ENCODE measurements at regions not wholly inside any gene's neighbourhood (a gene's known extent, or its start where the extent isn't known, plus 50 kb on each side); places are given as distances from the start of the nearest gene placed in this dataset.

GRCh38 chr21:32192291-32193097 is 86.4 kb downstream of the MIS18A start:
- ChIA-PET CTCF (ENCODE audit: low intra/inter-chr PET ratio, low total read pairs) (no interaction called here), POLR2A (no interaction called here)
- intact Hi-C loops (cut with micrococcal nuclease; ENCODE audit: unreplicated experiment), result no loop called here
- FAIRE-seq, result no peak
- Histone ChIP-seq H4K20me1 (ENCODE audit: insufficient read depth, low read length) (no peaks in the 10 kb centered on the region), H3K27ac (ENCODE audit: extremely low read length, insufficient read depth, low read length) (no peak overlapping the region), H3K36me3 (replicated peaks in 1 of 2; ENCODE audit: control insufficient read depth in 1 of 2, insufficient read depth in 2 of 2, low read length in 2 of 2) (no peaks in the 10 kb centered on the region), H3K4me1 (ENCODE audit: insufficient read depth, low read length) (no peaks in the 10 kb centered on the region), H2AFZ (ENCODE audit: low read length) (no peak overlapping the region), H3K79me2 (ENCODE audit: insufficient read depth, low read length) (no peaks in the 10 kb centered on the region), H3K4me3 (replicated peaks in 1 of 3; ENCODE audit: insufficient read depth in 1 of 3, low read depth in 2 of 3, low read length in 3 of 3) (no peak overlapping the region), H3K27me3 (ENCODE audit: control insufficient read depth in 1 of 2, insufficient read depth in 2 of 2, low read length in 2 of 2) (peaks cover 2 to 19% of the 10 kb centered on the region in 2 experiments; a peak in 3 of 5 replicates), H3K9me3 (ENCODE audit: low read length) (no peaks in the 10 kb centered on the region), H3K4me2 (ENCODE audit: low read depth, low read length) (no peak overlapping the region), H3K9ac (ENCODE audit: insufficient read depth, low read depth, low read length) (no peak overlapping the region)
- no TSS peak for BruUV-seq (replicated peaks)
- in situ Hi-C loops (cut with HindIII; ENCODE audit: extremely low pct_ligation_motif_present, low pct_unique_long_range_greater_than_20kb), result no loop called here
- DNase-seq (ENCODE audit: low spot score), result no peak
- TF ChIP-seq SNAPC4 (CRISPR knock-in tag; IDR thresholded peaks at IDR 0.05) (no peak), ZNF253 (CRISPR knock-in tag; IDR thresholded peaks at IDR 0.05; ENCODE audit: borderline replicate concordance) (no peak), DDIT3 (CRISPR knock-in tag; IDR thresholded peaks at IDR 0.05) (no peak), ISL2 (CRISPR knock-in tag; IDR thresholded peaks at IDR 0.05) (no peak), ZNF616 (CRISPR knock-in tag; IDR thresholded peaks at IDR 0.05; ENCODE audit: low read depth) (no peak), GATAD1 (CRISPR knock-in tag; IDR thresholded peaks at IDR 0.05) (no peak)
- 35% methylated on average over 13 of the region's 13 CpGs for WGBS (ENCODE audit: low lambda C conversion rate)
- ATAC-seq, result no peak
